H1 (cell line): ENCODE measurements at regions not wholly inside any gene's neighbourhood (a gene's known extent, or its start where the extent isn't known, plus 50 kb on each side); places are given as distances from the start of the nearest gene placed in this dataset.

Experiments
- CTCF ChIA-PET: fragments of 300-600 bp; sonication (Branson Sonifier 250); formaldehyde crosslinking; loops from one replicate; lab custom pipeline; 2021; ENCODE audit not compliant: partially characterized antibody; lab: Charles Lee
- POLR2A ChIA-PET: fragments of 300-600 bp; sonication (Branson Sonifier 250); formaldehyde crosslinking; loops from one replicate; lab custom pipeline; 2021; ENCODE audit warnings: inconsistent platforms; ENCODE audit not compliant: partially characterized antibody; lab: Charles Lee
- DNase-seq, 2 experiments: peaks; one replicate each; pipeline versions ENCODE4 v3.0.0 to v3.0.0-alpha.2; 2010 to 2022; ENCODE audit warnings: low spot score in 2 of 2, low read depth in 1 of 2, mixed read lengths in 1 of 2
- FAIRE-seq: peaks from 2 replicates; lab custom pipeline; 2011; peaks lifted over from hg19 to GRCh38; lab: Jason Lieb, UNC
- H2AFZ ChIP-seq: 2 replicates; pipeline ENCODE4 v1.8.1; 2012; ENCODE audit warnings: low read length, inconsistent platforms
- H2AK5ac ChIP-seq: 2 replicates; pipeline ENCODE4 v1.6.1; 2013; ENCODE audit warnings: low read depth, low read length
- H2BK120ac ChIP-seq: replicated peaks from 2 replicates; pipeline ENCODE3; 2013; ENCODE audit warnings: low read depth, low read length, inconsistent platforms
- H2BK12ac ChIP-seq: 2 replicates; pipeline ENCODE4 v1.6.1; 2013; ENCODE audit warnings: low read depth, low read length
- H2BK15ac ChIP-seq: 2 replicates; pipeline ENCODE4 v1.6.1; 2013; ENCODE audit warnings: low read length
- H2BK20ac ChIP-seq: 2 replicates; pipeline ENCODE4 v1.6.1; 2013; ENCODE audit warnings: low read length
- H2BK5ac ChIP-seq: 2 replicates; pipeline ENCODE4 v1.6.1; 2013; ENCODE audit warnings: low read depth, low read length
- H3K14ac ChIP-seq: 2 replicates; pipeline ENCODE4 v1.6.1; 2013; ENCODE audit warnings: inconsistent platforms; ENCODE audit not compliant: insufficient read length
- H3K18ac ChIP-seq: 2 replicates; pipeline ENCODE4 v1.6.1; 2013; ENCODE audit warnings: low read length; ENCODE audit errors: extremely low read depth
- H3K23ac ChIP-seq: 2 replicates; pipeline ENCODE4 v1.6.1; 2013; ENCODE audit warnings: inconsistent platforms; ENCODE audit not compliant: insufficient read length
- H3K23me2 ChIP-seq: 2 replicates; pipeline ENCODE4 v1.6.1; 2013; ENCODE audit warnings: low read depth, low read length
- H3K27ac ChIP-seq: 2 replicates; pipeline ENCODE4 v1.6.1; 2011; ENCODE audit warnings: low read depth, low read length, inconsistent platforms
- H3K27me3 ChIP-seq, 4 experiments: replicated peaks in 1 of 4; 1 replicate in 1 of 4; 2 replicates in 3 of 4; pipeline versions ENCODE4 v1.6.1 to v1.8.1; 2011 to 2013; ENCODE audit warnings: low read length in 3 of 4, mild to moderate bottlenecking in 3 of 4, inconsistent platforms in 2 of 4, mixed read lengths in 2 of 4, moderate library complexity in 1 of 4; ENCODE audit not compliant: control insufficient read depth in 3 of 4, insufficient read depth in 3 of 4; ENCODE audit errors: extremely low read depth in 1 of 4
- H3K36me3 ChIP-seq, 4 experiments: 2 replicates each; pipeline versions ENCODE4 v1.6.1 to v1.8.1; 2011 to 2013; ENCODE audit warnings: mild to moderate bottlenecking in 4 of 4, low read length in 3 of 4, moderate library complexity in 2 of 4, control low read depth in 1 of 4, inconsistent platforms in 1 of 4; ENCODE audit not compliant: insufficient read depth in 4 of 4, control insufficient read depth in 2 of 4
- H3K4ac ChIP-seq: replicated peaks from 2 replicates; pipeline ENCODE3; 2013; ENCODE audit warnings: low read length, low read depth, mixed read lengths, inconsistent platforms; ENCODE audit not compliant: insufficient read length
- H3K4me1 ChIP-seq, 4 experiments: replicated peaks in 1 of 4; 1 replicate in 1 of 4; 2 replicates in 3 of 4; pipeline versions ENCODE4 v1.6.1 to v1.8.1; 2011 to 2013; ENCODE audit warnings: low read length in 3 of 4, inconsistent platforms in 2 of 4, mixed read lengths in 1 of 4; ENCODE audit not compliant: insufficient read depth in 4 of 4, control insufficient read depth in 3 of 4
- H3K4me2 ChIP-seq, 2 experiments: 2 replicates each; pipeline versions ENCODE4 v1.6.1 to v1.8.1; 2011 to 2013; ENCODE audit warnings: low read depth in 2 of 2, low read length in 2 of 2, control low read depth in 1 of 2, inconsistent platforms in 1 of 2, mild to moderate bottlenecking in 1 of 2; ENCODE audit not compliant: insufficient read depth in 1 of 2
- H3K4me3 ChIP-seq, 4 experiments: fragments of 200-600, 300-600 bp in 1 of 4; sonication (generic), shearing (Covaris generic), sonication (Bioruptor Twin) in 1 of 4; 2 replicates each; pipeline versions ENCODE4 v1.5.1 to v1.8.1; 2011 to 2016; ENCODE audit warnings: low read length in 4 of 4, low read depth in 3 of 4, control low read depth in 2 of 4, inconsistent platforms in 2 of 4, mild to moderate bottlenecking in 2 of 4, mixed read lengths in 1 of 4, moderate library complexity in 1 of 4; ENCODE audit not compliant: insufficient read depth in 2 of 4; ENCODE audit errors: extremely low read depth in 1 of 4
- H3K56ac ChIP-seq: replicated peaks from 2 replicates; pipeline ENCODE3; 2013; ENCODE audit warnings: low read depth, mild to moderate bottlenecking, mixed read lengths, low read length, inconsistent platforms; ENCODE audit not compliant: insufficient read length
- H3K79me1 ChIP-seq: 2 replicates; pipeline ENCODE4 v1.6.1; 2013; ENCODE audit warnings: low read depth, low read length, control low read depth
- H3K79me2 ChIP-seq, 2 experiments: 2 replicates each; pipeline versions ENCODE4 v1.6.1 to v1.8.1; 2012 to 2013; ENCODE audit warnings: low read length in 2 of 2, mild to moderate bottlenecking in 2 of 2, inconsistent platforms in 1 of 2; ENCODE audit not compliant: insufficient read depth in 2 of 2, control insufficient read depth in 1 of 2
- H3K9ac ChIP-seq, 4 experiments: replicated peaks in 1 of 4; 1 replicate in 1 of 4; 2 replicates in 3 of 4; pipeline versions ENCODE4 v1.6.1 to v1.8.1; 2011 to 2013; ENCODE audit warnings: low read depth in 3 of 4, low read length in 3 of 4, control low read depth in 2 of 4, mild to moderate bottlenecking in 2 of 4, moderate library complexity in 2 of 4, inconsistent platforms in 1 of 4; ENCODE audit errors: extremely low read depth in 1 of 4
- H3K9me3 ChIP-seq, 2 experiments: 2 replicates each; pipeline versions ENCODE4 v1.6.1 to v1.8.1; 2012 to 2013; ENCODE audit warnings: mild to moderate bottlenecking in 2 of 2, moderate library complexity in 2 of 2, control low read depth in 1 of 2, inconsistent platforms in 1 of 2, low read depth in 1 of 2, low read length in 1 of 2, mixed read lengths in 1 of 2; ENCODE audit not compliant: insufficient read depth in 2 of 2
- H4K20me1 ChIP-seq, 2 experiments: replicated peaks in 1 of 2; 2 replicates each; pipeline versions ENCODE3 to v1.8.1; 2011 to 2013; ENCODE audit warnings: inconsistent platforms in 2 of 2, low read length in 2 of 2, mild to moderate bottlenecking in 1 of 2; ENCODE audit not compliant: insufficient read depth in 2 of 2, control insufficient read depth in 1 of 2
- H4K5ac ChIP-seq: 2 replicates; pipeline ENCODE4 v1.6.1; 2013; ENCODE audit warnings: low read length, low read depth, mixed read lengths, inconsistent platforms; ENCODE audit not compliant: insufficient read length
- H4K8ac ChIP-seq: 2 replicates; pipeline ENCODE4 v1.8.0; 2013; ENCODE audit warnings: mild to moderate bottlenecking, moderate library complexity, low read length, inconsistent platforms; ENCODE audit not compliant: insufficient read depth; ENCODE audit errors: extremely low read depth
- H4K91ac ChIP-seq: replicated peaks from 2 replicates; pipeline ENCODE3; 2013; ENCODE audit warnings: low read length, mixed read lengths, inconsistent platforms; ENCODE audit not compliant: insufficient read length
- CEBPB ChIP-seq: IDR thresholded peaks from 2 replicates; pipeline ENCODE4 v1.6.1; 2012; ENCODE audit warnings: low read depth, low read length
- CREB1 ChIP-seq: IDR thresholded peaks from 2 replicates; pipeline ENCODE4 v1.6.1; 2012; ENCODE audit warnings: inconsistent platforms
- EP300 ChIP-seq, 2 experiments: IDR thresholded peaks; 1 replicate in 1 of 2; 2 replicates in 1 of 2; pipeline ENCODE4 v1.6.1; 2011 to 2012; ENCODE audit warnings: low read depth in 2 of 2, low read length in 2 of 2, mild to moderate bottlenecking in 2 of 2, borderline replicate concordance in 1 of 2, inconsistent platforms in 1 of 2, moderate library complexity in 1 of 2
- HDAC6 ChIP-seq: IDR thresholded peaks from one replicate; pipeline ENCODE4 v1.7.1; 2012; ENCODE audit warnings: low read depth, mild to moderate bottlenecking, inconsistent platforms, low read length, moderate library complexity
- JUND ChIP-seq: IDR thresholded peaks from 2 replicates; pipeline ENCODE4 v1.6.1; 2011; ENCODE audit warnings: mild to moderate bottlenecking, improper control_type of control experiment, low read length
- KDM1A ChIP-seq: fragments of 200-600, 300-600 bp; sonication (generic); IDR thresholded peaks from 2 replicates; pipeline ENCODE4 v1.7.1; 2016; ENCODE audit warnings: mild to moderate bottlenecking, low read length, borderline replicate concordance
- KDM5A ChIP-seq: fragments of 200-600 bp; IDR thresholded peaks from 2 replicates; pipeline ENCODE4 v1.7.1; 2012; ENCODE audit warnings: mild to moderate bottlenecking, low read length, inconsistent platforms, mixed read lengths
- NANOG ChIP-seq: IDR thresholded peaks from 2 replicates; pipeline ENCODE4 v1.6.1; 2011; ENCODE audit warnings: low read length, low read depth, mild to moderate bottlenecking, inconsistent platforms; ENCODE audit not compliant: insufficient read depth, poor library complexity, severe bottlenecking
- POLR2AphosphoS5 ChIP-seq: IDR thresholded peaks from 2 replicates; pipeline ENCODE4 v1.6.1; 2011; ENCODE audit warnings: low read depth, low read length
- RBBP5 ChIP-seq: IDR thresholded peaks from 2 replicates; pipeline ENCODE4 v1.7.1; 2012; ENCODE audit warnings: low read depth, mild to moderate bottlenecking, inconsistent platforms, low read length, moderate library complexity, borderline replicate concordance
- RNF2 ChIP-seq: fragments of 200-900, 300-1000 bp; sonication (generic); IDR thresholded peaks from 2 replicates; pipeline ENCODE4 v1.7.1; 2016; ENCODE audit warnings: borderline replicate concordance, low read depth, mild to moderate bottlenecking, antibody characterized with exemption, low read length; ENCODE audit not compliant: poor library complexity, severe bottlenecking; ENCODE audit errors: missing control alignments
- RXRA ChIP-seq: IDR thresholded peaks from 2 replicates; pipeline ENCODE4 v1.6.1; 2011; ENCODE audit warnings: low read depth, mild to moderate bottlenecking, low read length, moderate library complexity; ENCODE audit not compliant: insufficient read depth
- SRF ChIP-seq: IDR thresholded peaks from 2 replicates; pipeline ENCODE4 v1.6.1; 2011; ENCODE audit warnings: mild to moderate bottlenecking, low read depth, low read length, moderate library complexity
- SUZ12 ChIP-seq: fragments of 200-600 bp; sonication (generic); IDR thresholded peaks from 2 replicates; pipeline ENCODE4 v1.6.1; 2012; ENCODE audit warnings: mild to moderate bottlenecking, inconsistent platforms, low read length, moderate library complexity, mixed read lengths
- TAF1 ChIP-seq: IDR thresholded peaks from 2 replicates; pipeline ENCODE4 v1.6.1; 2011; ENCODE audit warnings: mild to moderate bottlenecking, low read depth, low read length
- WGBS, 2 experiments: shearing (Covaris generic) in 1 of 2; methylation state at CpG; one replicate each; pipeline versions ENCODE4 v1.1.6 to v1.1.7; 2013 to 2015; ENCODE audit warnings: low lambda C conversion rate in 2 of 2, mixed read lengths in 2 of 2, inconsistent platforms in 1 of 2, low coverage in 1 of 2, missing lambda C conversion rate in 1 of 2; ENCODE audit not compliant: insufficient replicate concordance in 2 of 2, insufficient coverage in 1 of 2, insufficient read length in 1 of 2; ENCODE audit errors: extremely low coverage in 1 of 2, missing lambda C conversion rate in 1 of 2; 5-methylcytosine and 5-hydroxymethylcytosine counted together

DNA sequence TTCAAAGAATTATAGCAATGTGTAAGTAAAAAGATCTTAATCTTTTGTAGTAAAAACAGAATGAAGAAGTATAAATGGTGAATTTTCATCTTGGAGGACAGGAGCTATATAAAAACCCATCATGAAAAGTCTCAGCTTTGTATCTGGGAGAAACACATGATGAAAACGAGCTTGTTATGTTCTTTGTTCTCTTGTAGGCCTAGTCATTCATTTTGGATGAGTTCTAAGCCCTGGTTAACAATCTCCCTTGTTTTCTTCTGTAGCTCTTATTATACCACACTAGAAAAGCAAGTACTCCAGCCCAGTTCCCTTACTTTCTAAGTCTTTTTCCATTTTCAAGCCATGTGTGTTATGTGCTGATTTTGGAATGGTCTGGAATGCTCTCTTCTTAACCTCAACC is 463.5 kb upstream of the RGS6 start:
- Histone ChIP-seq H3K9ac (no peak overlapping the region), H3K36me3 (peaks cover 0 to 2% (median 0%) of the 10 kb centered on the region in 4 experiments; a peak in 4 of 8 replicates), H3K4me2 (no peak overlapping the region), H3K23ac (no peak overlapping the region), H2AK5ac (no peak overlapping the region), H2BK20ac (no peak overlapping the region), H3K27me3 (no peaks in the 10 kb centered on the region), H3K9me3 (no peaks in the 10 kb centered on the region), H3K4me3 (no peak overlapping the region), H3K18ac (no peak overlapping the region), H3K27ac (no peak overlapping the region), H4K91ac (no peak overlapping the region), H3K4me1 (peaks cover 0 to 2% (median 0%) of the 10 kb centered on the region in 4 experiments; a peak in 1 of 7 replicates), H3K79me1 (peaks cover 8% of the 10 kb centered on the region; the same call in 1 of the 2 replicates), H4K8ac (no peak overlapping the region), H3K23me2 (no peaks in the 10 kb centered on the region; the same call in 1 of the 2 replicates), H2BK120ac (no peak overlapping the region), H3K4ac (no peak overlapping the region), H3K79me2 (peaks cover 0 to 28% of the 10 kb centered on the region in 2 experiments; a peak in 2 of 4 replicates), H4K5ac (no peak overlapping the region), H3K56ac (no peak overlapping the region), H2BK15ac (no peak overlapping the region), H3K14ac (no peak overlapping the region), H4K20me1 (peaks cover 0 to 2% of the 10 kb centered on the region in 2 experiments), H2AFZ (no peak overlapping the region), H2BK5ac (no peak overlapping the region), H2BK12ac (no peak overlapping the region)
- POLR2A ChIA-PET = no interaction called here
- FAIRE-seq = no peak
- 95% methylated on average over 1 of the region's 1 CpG; no CpG with 5 or more reads in 1 of the 2 experiments for WGBS, 2 experiments
- CTCF ChIA-PET = interaction anchor here (1.4 kb wide), 1 partner anchor 221 kb away, joined by 3 read pairs; no protein-coding TSS in a partner anchor
- no peak for DNase-seq
- TF ChIP-seq EP300 (IDR thresholded peaks at IDR 0.05; ENCODE audit: borderline replicate concordance in 1 of 2, low read depth in 2 of 2, low read length in 2 of 2) (no peak), JUND (no peak), RXRA (no peak), POLR2AphosphoS5 (no peak), CREB1 (no peak), CEBPB (no peak), RBBP5 (no peak), SRF (no peak), RNF2 (no peak), SUZ12 (no peak), NANOG (no peak), KDM5A (no peak), HDAC6 (no peak), TAF1 (no peak), KDM1A (no peak)
